ENCODE measurements at regions not wholly inside any gene's neighbourhood (a gene's known extent, or its start where the extent isn't known, plus 50 kb on each side); places are given as distances from the start of the nearest gene placed in this dataset.

DNA sequence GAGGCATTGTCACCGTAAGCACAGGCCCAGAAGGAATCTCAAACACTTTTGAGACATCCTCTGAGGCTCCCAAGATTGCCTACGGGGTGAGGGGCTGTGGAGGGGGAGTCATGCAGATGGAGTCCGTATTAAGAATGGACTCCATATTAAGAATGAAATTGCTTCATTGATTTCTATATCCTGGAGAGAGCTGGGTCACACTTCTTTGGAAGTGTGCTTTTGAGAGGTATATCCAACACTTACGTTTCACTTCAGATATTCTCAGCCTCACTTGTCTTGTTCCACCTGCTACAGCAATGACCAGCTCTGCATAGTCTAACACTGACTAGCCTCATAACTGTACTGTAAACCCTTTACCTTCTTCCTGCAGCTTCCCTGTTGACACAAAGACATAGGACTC lies 62.6 kb upstream of the ARHGAP5 start:
- H3K27me3 ChIP-seq, result no peaks in the 10 kb centered on the region
- H3K4me1 ChIP-seq, result peaks cover 0 to 49% (median 14%) of the 10 kb centered on the region in 12 donors
- no peaks in the 10 kb centered on the region for H3K36me3 ChIP-seq
- intact Hi-C loops (cut with DNase I), result no loop called here
- H3K9me3 ChIP-seq, result no peaks in the 10 kb centered on the region
- TF ChIP-seq, protein P1, sequence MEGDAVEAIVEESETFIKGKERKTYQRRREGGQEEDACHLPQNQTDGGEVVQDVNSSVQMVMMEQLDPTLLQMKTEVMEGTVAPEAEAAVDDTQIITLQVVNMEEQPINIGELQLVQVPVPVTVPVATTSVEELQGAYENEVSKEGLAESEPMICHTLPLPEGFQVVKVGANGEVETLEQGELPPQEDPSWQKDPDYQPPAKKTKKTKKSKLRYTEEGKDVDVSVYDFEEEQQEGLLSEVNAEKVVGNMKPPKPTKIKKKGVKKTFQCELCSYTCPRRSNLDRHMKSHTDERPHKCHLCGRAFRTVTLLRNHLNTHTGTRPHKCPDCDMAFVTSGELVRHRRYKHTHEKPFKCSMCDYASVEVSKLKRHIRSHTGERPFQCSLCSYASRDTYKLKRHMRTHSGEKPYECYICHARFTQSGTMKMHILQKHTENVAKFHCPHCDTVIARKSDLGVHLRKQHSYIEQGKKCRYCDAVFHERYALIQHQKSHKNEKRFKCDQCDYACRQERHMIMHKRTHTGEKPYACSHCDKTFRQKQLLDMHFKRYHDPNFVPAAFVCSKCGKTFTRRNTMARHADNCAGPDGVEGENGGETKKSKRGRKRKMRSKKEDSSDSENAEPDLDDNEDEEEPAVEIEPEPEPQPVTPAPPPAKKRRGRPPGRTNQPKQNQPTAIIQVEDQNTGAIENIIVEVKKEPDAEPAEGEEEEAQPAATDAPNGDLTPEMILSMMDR (IDR thresholded peaks at IDR 0.05), result no peak
- TF ChIP-seq POLR2A (IDR thresholded peaks at IDR 0.05), result no peak
- no peak for ATAC-seq
- no peak for DNase-seq
- peak overlapping the region in 6 of 12 donors; percentile 1 to 60 (median 50) for H3K27ac ChIP-seq
- H3K4me3 ChIP-seq, result no peak overlapping the region
- 72 to 83% (median 79%) methylated on average over 4 of the region's 4 CpGs for WGBS, 4 donors

DNA sequence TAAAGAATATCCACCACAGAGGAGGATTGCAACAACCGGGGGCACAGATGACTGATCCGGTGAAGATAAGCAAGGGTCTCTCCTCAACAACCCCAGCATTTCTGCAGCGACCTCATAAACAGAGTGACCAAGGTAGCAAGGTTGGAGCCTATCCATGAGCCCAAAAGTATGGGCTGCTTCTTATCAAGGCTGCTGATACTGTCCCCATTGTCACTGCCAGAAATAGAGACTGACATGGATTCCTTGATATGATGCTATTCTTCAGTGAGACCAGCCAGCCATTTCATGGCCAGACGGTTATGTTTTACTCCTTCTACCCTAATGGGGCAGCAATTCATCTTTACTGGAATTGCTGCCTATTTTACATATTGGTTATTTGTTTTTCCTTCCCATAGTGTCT lies 61.9 kb upstream of the ARHGAP5 start:
- no peak overlapping the region for H3K4me3 ChIP-seq
- DNase-seq (no peak), ATAC-seq (peak; percentile 44 to 68 (median 54))
- H3K4me1 ChIP-seq, result peaks cover 0 to 50% (median 18%) of the 10 kb centered on the region in 12 donors
- 60 to 82% (median 67%) methylated on average over 4 of the region's 4 CpGs for WGBS, 4 donors
- H3K36me3 ChIP-seq, result no peaks in the 10 kb centered on the region
- intact Hi-C loops (cut with DNase I), result no loop called here
- H3K27ac ChIP-seq, result peak overlapping the region in 6 of 12 donors; percentile 10 to 60 (median 50)
- no peaks in the 10 kb centered on the region for H3K27me3 ChIP-seq
- H3K9me3 ChIP-seq, result no peaks in the 10 kb centered on the region
- no peak for TF ChIP-seq POLR2A (IDR thresholded peaks at IDR 0.05)
- TF ChIP-seq, protein P1 (IDR thresholded peaks at IDR 0.05), result no peak

DNA sequence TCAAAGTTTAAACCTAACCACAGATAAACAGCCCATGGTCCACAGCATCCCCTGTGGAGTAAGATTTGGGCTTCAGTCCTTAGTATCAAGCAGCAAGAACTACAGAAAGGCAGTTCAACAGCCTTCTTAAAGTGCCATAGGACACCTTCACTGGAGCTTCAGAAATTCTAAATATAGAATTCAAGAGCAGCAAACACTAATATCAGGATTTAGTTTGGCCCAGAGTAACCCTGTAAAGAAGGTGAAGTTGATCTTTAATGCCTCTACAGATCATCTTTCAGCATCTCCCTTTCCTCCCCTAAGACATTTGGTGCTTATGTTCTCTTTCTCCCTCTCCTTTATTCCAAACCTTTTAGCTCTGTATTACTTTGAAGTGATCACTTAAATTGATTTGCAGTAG lies 59.5 kb upstream of the ARHGAP5 start:
- no peak overlapping the region for H3K4me3 ChIP-seq
- H3K27me3 ChIP-seq, result no peaks in the 10 kb centered on the region
- no peaks in the 10 kb centered on the region for H3K36me3 ChIP-seq
- peaks cover 0 to 41% (median 18%) of the 10 kb centered on the region in 12 donors for H3K4me1 ChIP-seq
- intact Hi-C loops (cut with DNase I), result no loop called here
- H3K9me3 ChIP-seq, result no peaks in the 10 kb centered on the region
- no peak overlapping the region for H3K27ac ChIP-seq
- ATAC-seq (peak in 1 of 4 donors; percentile 28), DNase-seq (no peak)
- TF ChIP-seq POLR2A (IDR thresholded peaks at IDR 0.05), result no peak
- TF ChIP-seq, protein P1 (IDR thresholded peaks at IDR 0.05), result no peak

DNA sequence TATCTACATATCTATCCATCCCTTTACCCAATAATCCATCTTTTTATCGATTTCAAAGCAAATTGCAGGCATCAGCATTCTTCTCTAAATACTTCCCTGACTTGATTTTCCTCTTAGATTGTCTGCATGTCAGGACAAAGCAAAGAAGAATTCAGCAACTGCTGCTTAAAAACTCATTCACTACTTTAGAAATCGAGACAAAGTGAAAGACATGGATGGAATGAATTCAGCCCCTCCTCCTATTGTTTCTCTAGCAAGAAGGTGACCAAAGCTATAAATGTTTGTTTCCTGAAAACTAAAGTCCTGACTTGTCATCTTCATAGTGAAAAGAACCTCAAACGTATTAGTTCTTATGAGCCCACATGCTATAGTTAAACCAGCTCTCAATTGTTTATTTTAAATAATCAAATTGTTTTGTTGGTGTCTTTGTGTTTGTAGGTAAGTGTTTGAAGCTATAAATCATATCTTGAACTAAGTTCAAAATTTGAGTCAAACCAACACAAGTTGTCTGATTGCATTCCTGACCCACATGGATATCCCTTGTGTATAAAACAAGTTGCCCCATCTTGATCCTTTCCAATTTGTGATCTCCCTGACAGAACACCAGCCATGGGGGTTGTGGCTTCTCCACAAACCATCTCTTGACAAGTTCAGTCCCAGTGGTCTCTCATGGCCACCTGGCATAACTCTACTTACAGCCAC lies 58.6 kb upstream of the ARHGAP5 start:
- Histone ChIP-seq H3K36me3 (no peaks in the 10 kb centered on the region), H3K27me3 (no peaks in the 10 kb centered on the region), H3K4me1 (peaks cover 0 to 41% (median 18%) of the 10 kb centered on the region in 12 donors), H3K27ac (peak overlapping the region in 5 of 12 donors; percentile 50 to 73 (median 60)), H3K4me3 (no peak overlapping the region), H3K9me3 (no peaks in the 10 kb centered on the region)
- no peak for ATAC-seq
- TF ChIP-seq, protein P1 (IDR thresholded peaks at IDR 0.05), result no peak
- no peak for TF ChIP-seq POLR2A (IDR thresholded peaks at IDR 0.05)
- intact Hi-C loops (cut with DNase I), result no loop called here
- WGBS, 4 donors, result 63 to 68% (median 66%) methylated on average over 3 of the region's 3 CpGs
- no peak for DNase-seq

Measured in heart left ventricle (tissue), 16 donors.